K562 (cell line): ENCODE measurements at regions not wholly inside any gene's neighbourhood (a gene's known extent, or its start where the extent isn't known, plus 50 kb on each side); places are given as distances from the start of the nearest gene placed in this dataset.

Source experiments
- ATAC-seq: fragments of 200-7000 bp; cut with Tn5 transposase; 3 replicates; pipeline ENCODE4 v1.9.1; 2020; ENCODE audit warnings: moderate library complexity
- BruUV-seq: library from RNA; stranded (reverse); fragments of 400-500 nt; replicated peaks from 2 replicates; lab custom pipeline; 2021; lab: Mats Ljungman, UMichigan
- CTCF ChIA-PET: fragments of 300-600 bp; formaldehyde crosslinking; extraction: SDS; loops from one replicate; lab custom pipeline; 2021; ENCODE audit warnings: low intra/inter-chr PET ratio; lab: Yijun Ruan, JAX
- POLR2A ChIA-PET: fragments of 300-600, 350-650 bp; sonication (Branson Sonifier 250); formaldehyde crosslinking; extraction: SDS; loops from one replicate; lab custom pipeline; 2021; ENCODE audit warnings: antibody characterized with exemption, inconsistent platforms; lab: Yijun Ruan, JAX
- DNase-seq, 4 experiments: peaks; one replicate each; pipeline versions ENCODE4 v3.0.0 to v3.0.0-alpha.2; 2011 to 2018; ENCODE audit warnings: low spot score in 3 of 4, mixed read lengths in 3 of 4; ENCODE audit errors: extremely low read depth in 1 of 4
- FAIRE-seq: peaks from 2 replicates; lab custom pipeline; 2011; peaks lifted over from hg19 to GRCh38; lab: Jason Lieb, UNC
- H2AFZ ChIP-seq: 2 replicates; pipeline ENCODE4 v1.6.0; 2011; ENCODE audit warnings: low read depth, low read length, control low read depth, inconsistent platforms
- H3K27ac ChIP-seq: fragments of 200-600 bp; 3 replicates; pipeline ENCODE4 v1.8.0; 2011; ENCODE audit warnings: low read depth, mild to moderate bottlenecking, control low read depth, inconsistent platforms, low read length, moderate library complexity, mixed read lengths; ENCODE audit errors: extremely low read depth
- H3K27me3 ChIP-seq, 2 experiments: fragments of 300-600 bp in 1 of 2; 2 replicates in 1 of 2; 3 replicates in 1 of 2; pipeline versions ENCODE4 v1.6.0 to v1.8.0; 2011; ENCODE audit warnings: inconsistent platforms in 2 of 2, low read length in 2 of 2, mild to moderate bottlenecking in 1 of 2, mixed read lengths in 1 of 2, moderate library complexity in 1 of 2; ENCODE audit not compliant: control insufficient read depth in 2 of 2, insufficient read depth in 2 of 2
- H3K36me3 ChIP-seq: fragments of 300-600 bp; 3 replicates; pipeline ENCODE4 v1.8.0; 2011; ENCODE audit warnings: mild to moderate bottlenecking, low read length, inconsistent platforms; ENCODE audit not compliant: control insufficient read depth, insufficient read depth
- H3K4me1 ChIP-seq, 2 experiments: fragments of 200-600 bp in 1 of 2; replicated peaks in 1 of 2; 2 replicates in 1 of 2; 3 replicates in 1 of 2; pipeline versions ENCODE4 v1.5.1 to v1.8.0; 2011; ENCODE audit warnings: inconsistent platforms in 2 of 2, low read length in 2 of 2, mild to moderate bottlenecking in 1 of 2, mixed read lengths in 1 of 2, moderate library complexity in 1 of 2; ENCODE audit not compliant: control insufficient read depth in 2 of 2, insufficient read depth in 2 of 2
- H3K4me2 ChIP-seq: 2 replicates; pipeline ENCODE4 v1.6.1; 2011; ENCODE audit warnings: low read length, control low read depth, inconsistent platforms, mixed read lengths; ENCODE audit not compliant: insufficient read depth
- H3K4me3 ChIP-seq: fragments of 200-600 bp; sonication (generic), shearing (Covaris generic); 2 replicates; pipeline ENCODE4 v1.5.1; 2016; ENCODE audit warnings: control low read depth, inconsistent platforms
- H3K79me2 ChIP-seq: fragments of 200-600 bp; 3 replicates; pipeline ENCODE4 v1.8.0; 2011; ENCODE audit warnings: low read length, inconsistent platforms; ENCODE audit not compliant: control insufficient read depth, insufficient read depth
- H3K9ac ChIP-seq, 2 experiments: 2 replicates each; pipeline versions ENCODE4 v1.6.0 to v1.6.1; 2011; ENCODE audit warnings: low read depth in 2 of 2, low read length in 2 of 2, control low read depth in 1 of 2, inconsistent platforms in 1 of 2, mild to moderate bottlenecking in 1 of 2, mixed read lengths in 1 of 2; ENCODE audit not compliant: insufficient read depth in 1 of 2
- H3K9me1 ChIP-seq: one replicate; pipeline ENCODE4 v1.6.0; 2011; ENCODE audit warnings: inconsistent platforms, mild to moderate bottlenecking, low read length, moderate library complexity; ENCODE audit not compliant: control insufficient read depth, insufficient read depth
- H3K9me3 ChIP-seq: replicated peaks from 2 replicates; pipeline ENCODE4 v1.5.1; 2011; ENCODE audit warnings: low read depth, low read length, inconsistent platforms; ENCODE audit not compliant: control insufficient read depth, insufficient read depth
- H4K20me1 ChIP-seq: replicated peaks from 2 replicates; pipeline ENCODE4 v1.6.1; 2011; ENCODE audit warnings: low read length, inconsistent platforms, mixed read lengths; ENCODE audit not compliant: control insufficient read depth, insufficient read depth
- E2F3 ChIP-seq: fragments of 250-450 bp; sonication (Bioruptor Pico); IDR thresholded peaks from 2 replicates; pipeline ENCODE4 v1.4.0; 2020; ENCODE audit warnings: mild to moderate bottlenecking
- FOSL1 ChIP-seq: fragments of 200-800 bp; sonication (Bioruptor generic); conservative IDR thresholded peaks from 2 replicates; pipeline ENCODE4 v1.6.1; 2016; ENCODE audit warnings: missing genetic modification characterization, missing compliant biosample characterization
- GABPA ChIP-seq: fragments of 200-800 bp; sonication (Bioruptor generic); conservative IDR thresholded peaks from 2 replicates; pipeline ENCODE4 v1.6.1; 2016; ENCODE audit warnings: low read depth, missing genetic modification characterization, missing compliant biosample characterization
- MCM5 ChIP-seq: fragments of 450-650 bp; IDR thresholded peaks from 2 replicates; pipeline ENCODE4 v1.6.1; 2016; ENCODE audit warnings: low read depth
- MXI1 ChIP-seq: IDR thresholded peaks from 2 replicates; pipeline ENCODE4 v1.6.1; 2011; ENCODE audit warnings: low read depth, mild to moderate bottlenecking, improper control_type of control experiment, low read length
- MYNN ChIP-seq, 2 experiments: sonication (generic); formaldehyde crosslinking in 1 of 2; IDR thresholded peaks; 2 replicates each; pipeline versions ENCODE4 v1.5.0 to v1.6.1; 2016 to 2020; ENCODE audit warnings: antibody characterized with exemption in 1 of 2, missing genetic modification reagents in 1 of 2
- XRCC4 ChIP-seq: IDR thresholded peaks from one replicate; pipeline ENCODE4 v1.6.1; 2011; ENCODE audit not compliant: insufficient read depth, insufficient read length; ENCODE audit errors: extremely low read depth
- ZFX ChIP-seq: sonication (generic); formaldehyde crosslinking; IDR thresholded peaks from 2 replicates; pipeline ENCODE4 v1.8.0; 2022; ENCODE audit warnings: mild to moderate bottlenecking, missing genetic modification reagents, moderate library complexity
- ZNF232 ChIP-seq: sonication (generic); formaldehyde crosslinking; IDR thresholded peaks from 2 replicates; pipeline ENCODE4 v1.8.0; 2022; ENCODE audit warnings: mild to moderate bottlenecking, missing genetic modification reagents
- ZNF589 ChIP-seq: fragments of 200-800 bp; sonication (Bioruptor generic); IDR thresholded peaks from 2 replicates; pipeline ENCODE4 v1.6.1; 2016; ENCODE audit warnings: low read depth, missing genetic modification characterization, missing compliant biosample characterization
- WGBS: fragments of 100-300 bp; shearing (Covaris generic); methylation state at CpG from one replicate; pipeline ENCODE4 v1.1.6; 2016; ENCODE audit warnings: low coverage, mixed read lengths; ENCODE audit not compliant: insufficient coverage; ENCODE audit errors: missing lambda C conversion rate; 5-methylcytosine and 5-hydroxymethylcytosine counted together
- in situ Hi-C: fragments of 300-500 bp; cut with MboI; formaldehyde crosslinking; loops from 4 replicates; pipeline ENCODE4 v1.15.0; 2018; ENCODE audit warnings: inconsistent platforms, mixed read lengths
- intact Hi-C: fragments of 100-400 bp; cut with micrococcal nuclease; formaldehyde crosslinking; loops from 2 replicates; pipeline ENCODE4 v1.14.2; 2022
- TF ChIP-seq, protein P1 (sequence below): fragments of 450-650 bp; IDR thresholded peaks from 2 replicates; pipeline ENCODE4 v1.6.1; 2018; ENCODE audit warnings: mild to moderate bottlenecking, low read depth; ENCODE audit not compliant: partially characterized antibody
- TF ChIP-seq, protein P2 (sequence below): sonication (generic); formaldehyde crosslinking; IDR thresholded peaks from 2 replicates; pipeline ENCODE4 v1.9.0; 2022; ENCODE audit warnings: mild to moderate bottlenecking, missing genetic modification reagents
- TF ChIP-seq, protein P3 (sequence below): fragments of 450-650 bp; IDR thresholded peaks from 2 replicates; pipeline ENCODE4 v1.6.1; 2016; ENCODE audit warnings: low read depth

DNA sequence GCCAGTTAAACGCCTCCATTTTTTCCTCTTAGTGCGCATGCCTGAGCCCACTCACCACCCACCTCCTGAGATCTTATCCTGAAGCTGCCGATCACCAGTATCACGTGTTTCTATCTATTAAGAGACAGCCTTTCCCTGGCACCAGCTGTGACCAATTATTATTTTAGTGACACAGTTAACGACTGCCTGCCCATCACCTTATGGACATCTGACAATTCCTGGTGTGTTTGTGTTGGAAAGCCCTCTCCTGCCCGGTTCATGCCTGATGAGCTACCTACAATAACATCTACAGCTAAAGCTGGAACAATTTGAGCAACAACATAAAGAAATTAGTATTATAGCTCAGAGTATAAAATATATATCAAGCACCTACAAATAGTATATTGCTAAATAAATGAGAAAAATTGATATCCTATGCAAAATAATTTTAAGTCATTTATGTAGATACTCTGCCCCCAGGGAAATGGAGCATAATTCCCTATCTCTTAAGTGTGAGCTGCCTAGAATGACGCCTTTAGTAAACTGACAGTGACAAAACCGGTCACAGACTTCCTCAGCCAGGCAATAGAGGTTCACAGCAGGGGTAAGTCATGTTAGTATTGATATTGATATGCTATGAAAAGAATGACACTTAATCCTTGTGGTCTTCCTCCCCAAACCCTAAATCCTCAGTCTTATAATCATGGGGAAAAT, 862.2 kb downstream of the TRAM1L1 start:
- no peak for ATAC-seq
- Histone ChIP-seq H3K27me3 (no peaks in the 10 kb centered on the region), H3K79me2 (no peaks in the 10 kb centered on the region), H3K9ac (no peak overlapping the region), H3K4me1 (no peaks in the 10 kb centered on the region), H3K27ac (no peak overlapping the region), H3K9me1 (no peaks in the 10 kb centered on the region), H3K4me3 (no peak overlapping the region), H3K9me3 (no peaks in the 10 kb centered on the region), H4K20me1 (no peaks in the 10 kb centered on the region), H2AFZ (no peak overlapping the region), H3K36me3 (no peaks in the 10 kb centered on the region), H3K4me2 (no peak overlapping the region)
- intact Hi-C loops (no loop called here), in situ Hi-C loops (no loop called here)
- CTCF ChIA-PET, result no interaction called here
- POLR2A ChIA-PET, result no interaction called here
- no TSS peak for BruUV-seq
- DNase-seq, result no peak
- WGBS, result 3% methylated on average over 8 of the region's 8 CpGs
- no peak for FAIRE-seq
- no peak for TF ChIP-seq MYNN (IDR thresholded peaks at IDR 0.05)
- no peak for TF ChIP-seq MYNN (CRISPR knock-in tag; IDR thresholded peaks at IDR 0.05)
- TF ChIP-seq, protein P1, sequence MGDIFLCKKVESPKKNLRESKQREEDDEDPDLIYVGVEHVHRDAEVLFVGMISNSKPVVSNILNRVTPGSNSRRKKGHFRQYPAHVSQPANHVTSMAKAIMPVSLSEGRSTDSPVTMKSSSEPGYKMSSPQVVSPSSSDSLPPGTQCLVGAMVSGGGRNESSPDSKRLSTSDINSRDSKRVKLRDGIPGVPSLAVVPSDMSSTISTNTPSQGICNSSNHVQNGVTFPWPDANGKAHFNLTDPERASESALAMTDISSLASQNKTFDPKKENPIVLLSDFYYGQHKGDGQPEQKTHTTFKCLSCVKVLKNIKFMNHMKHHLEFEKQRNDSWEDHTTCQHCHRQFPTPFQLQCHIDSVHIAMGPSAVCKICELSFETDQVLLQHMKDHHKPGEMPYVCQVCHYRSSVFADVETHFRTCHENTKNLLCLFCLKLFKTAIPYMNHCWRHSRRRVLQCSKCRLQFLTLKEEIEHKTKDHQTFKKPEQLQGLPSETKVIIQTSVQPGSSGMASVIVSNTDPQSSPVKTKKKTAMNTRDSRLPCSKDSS, result no peak
- TF ChIP-seq, protein P2, sequence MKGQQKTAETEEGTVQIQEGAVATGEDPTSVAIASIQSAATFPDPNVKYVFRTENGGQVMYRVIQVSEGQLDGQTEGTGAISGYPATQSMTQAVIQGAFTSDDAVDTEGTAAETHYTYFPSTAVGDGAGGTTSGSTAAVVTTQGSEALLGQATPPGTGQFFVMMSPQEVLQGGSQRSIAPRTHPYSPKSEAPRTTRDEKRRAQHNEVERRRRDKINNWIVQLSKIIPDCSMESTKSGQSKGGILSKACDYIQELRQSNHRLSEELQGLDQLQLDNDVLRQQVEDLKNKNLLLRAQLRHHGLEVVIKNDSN (CRISPR knock-in tag), result no peak
- TF ChIP-seq FOSL1 (tag), result no peak
- no peak for TF ChIP-seq ZFX
- TF ChIP-seq ZNF589 (CRISPR knock-in tag), result no peak
- no peak for TF ChIP-seq MCM5
- TF ChIP-seq MXI1, result no peak
- TF ChIP-seq, protein P3, sequence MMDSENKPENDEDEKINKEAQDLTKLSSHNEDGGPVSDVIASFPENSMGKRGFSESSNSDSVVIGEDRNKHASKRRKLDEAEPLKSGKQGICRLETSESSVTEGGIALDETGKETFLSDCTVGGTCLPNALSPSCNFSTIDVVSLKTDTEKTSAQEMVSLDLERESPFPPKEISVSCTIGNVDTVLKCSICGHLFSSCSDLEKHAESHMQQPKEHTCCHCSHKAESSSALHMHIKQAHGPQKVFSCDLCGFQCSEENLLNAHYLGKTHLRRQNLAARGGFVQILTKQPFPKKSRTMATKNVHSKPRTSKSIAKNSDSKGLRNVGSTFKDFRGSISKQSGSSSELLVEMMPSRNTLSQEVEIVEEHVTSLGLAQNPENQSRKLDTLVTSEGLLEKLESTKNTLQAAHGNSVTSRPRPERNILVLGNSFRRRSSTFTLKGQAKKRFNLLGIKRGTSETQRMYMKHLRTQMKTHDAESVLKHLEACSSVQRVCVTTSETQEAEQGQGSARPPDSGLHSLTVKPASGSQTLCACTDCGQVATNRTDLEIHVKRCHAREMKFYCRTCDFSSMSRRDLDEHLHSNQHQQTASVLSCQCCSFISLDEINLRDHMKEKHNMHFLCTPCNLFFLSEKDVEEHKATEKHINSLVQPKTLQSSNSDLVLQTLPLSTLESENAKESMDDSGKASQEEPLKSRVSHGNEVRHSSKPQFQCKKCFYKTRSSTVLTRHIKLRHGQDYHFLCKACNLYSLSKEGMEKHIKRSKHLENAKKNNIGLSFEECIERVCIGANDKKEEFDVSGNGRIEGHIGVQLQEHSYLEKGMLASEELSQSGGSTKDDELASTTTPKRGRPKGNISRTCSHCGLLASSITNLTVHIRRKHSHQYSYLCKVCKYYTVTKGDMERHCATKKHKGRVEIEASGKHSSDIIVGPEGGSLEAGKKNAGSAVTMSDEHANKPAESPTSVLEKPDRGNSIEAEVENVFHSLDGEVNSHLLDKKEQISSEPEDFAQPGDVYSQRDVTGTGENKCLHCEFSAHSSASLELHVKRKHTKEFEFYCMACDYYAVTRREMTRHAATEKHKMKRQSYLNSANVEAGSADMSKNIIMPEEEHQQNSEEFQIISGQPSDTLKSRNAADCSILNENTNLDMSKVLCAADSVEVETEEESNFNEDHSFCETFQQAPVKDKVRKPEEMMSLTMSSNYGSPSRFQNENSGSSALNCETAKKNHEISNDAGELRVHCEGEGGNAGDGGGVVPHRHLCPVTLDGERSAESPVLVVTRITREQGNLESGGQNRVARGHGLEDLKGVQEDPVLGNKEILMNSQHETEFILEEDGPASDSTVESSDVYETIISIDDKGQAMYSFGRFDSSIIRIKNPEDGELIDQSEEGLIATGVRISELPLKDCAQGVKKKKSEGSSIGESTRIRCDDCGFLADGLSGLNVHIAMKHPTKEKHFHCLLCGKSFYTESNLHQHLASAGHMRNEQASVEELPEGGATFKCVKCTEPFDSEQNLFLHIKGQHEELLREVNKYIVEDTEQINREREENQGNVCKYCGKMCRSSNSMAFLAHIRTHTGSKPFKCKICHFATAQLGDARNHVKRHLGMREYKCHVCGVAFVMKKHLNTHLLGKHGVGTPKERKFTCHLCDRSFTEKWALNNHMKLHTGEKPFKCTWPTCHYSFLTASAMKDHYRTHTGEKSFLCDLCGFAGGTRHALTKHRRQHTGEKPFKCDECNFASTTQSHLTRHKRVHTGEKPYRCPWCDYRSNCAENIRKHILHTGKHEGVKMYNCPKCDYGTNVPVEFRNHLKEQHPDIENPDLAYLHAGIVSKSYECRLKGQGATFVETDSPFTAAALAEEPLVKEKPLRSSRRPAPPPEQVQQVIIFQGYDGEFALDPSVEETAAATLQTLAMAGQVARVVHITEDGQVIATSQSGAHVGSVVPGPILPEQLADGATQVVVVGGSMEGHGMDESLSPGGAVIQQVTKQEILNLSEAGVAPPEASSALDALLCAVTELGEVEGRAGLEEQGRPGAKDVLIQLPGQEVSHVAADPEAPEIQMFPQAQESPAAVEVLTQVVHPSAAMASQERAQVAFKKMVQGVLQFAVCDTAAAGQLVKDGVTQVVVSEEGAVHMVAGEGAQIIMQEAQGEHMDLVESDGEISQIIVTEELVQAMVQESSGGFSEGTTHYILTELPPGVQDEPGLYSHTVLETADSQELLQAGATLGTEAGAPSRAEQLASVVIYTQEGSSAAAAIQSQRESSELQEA, result no peak
- TF ChIP-seq GABPA (tag), result no peak
- no peak for TF ChIP-seq E2F3 (CRISPR knock-in tag)
- no peak for TF ChIP-seq ZNF232 (CRISPR knock-in tag)
- no peak for TF ChIP-seq XRCC4
